Adipocyte (in vitro differentiated cells): ENCODE measurements at regions not wholly inside any gene's neighbourhood (a gene's known extent, or its start where the extent isn't known, plus 50 kb on each side); places are given as distances from the start of the nearest gene placed in this dataset.
A peak's percentile ranks its signal among the peaks of the same experiment; 100 is the strongest.

ENCODE experiments used
- DNase-seq: peaks from one replicate; pipeline ENCODE4 v3.0.0-alpha.2; 2015; ENCODE audit warnings: low read depth
- H3K27me3 ChIP-seq: replicated peaks from 2 replicates; pipeline ENCODE4 v1.7.0; 2013; ENCODE audit warnings: mild to moderate bottlenecking, low read length, moderate library complexity; ENCODE audit not compliant: control insufficient read depth, insufficient read depth
- H3K36me3 ChIP-seq: 2 replicates; pipeline ENCODE4 v1.7.0; 2013; ENCODE audit warnings: low read length, mild to moderate bottlenecking, moderate library complexity; ENCODE audit not compliant: control insufficient read depth, insufficient read depth, severe bottlenecking
- H3K4me1 ChIP-seq: 2 replicates; pipeline ENCODE4 v1.7.0; 2013; ENCODE audit warnings: mild to moderate bottlenecking, low read length, moderate library complexity; ENCODE audit not compliant: control insufficient read depth, insufficient read depth
- H3K4me3 ChIP-seq: 2 replicates; pipeline ENCODE4 v1.7.0; 2013; ENCODE audit warnings: mild to moderate bottlenecking, low read length, moderate library complexity
- H3K9ac ChIP-seq: 2 replicates; pipeline ENCODE4 v1.7.0; 2013; ENCODE audit warnings: mild to moderate bottlenecking, low read length, moderate library complexity
- H3K9me3 ChIP-seq: 2 replicates; pipeline ENCODE4 v1.7.0; 2013; ENCODE audit warnings: mild to moderate bottlenecking, low read length, moderate library complexity; ENCODE audit not compliant: control insufficient read depth

DNA sequence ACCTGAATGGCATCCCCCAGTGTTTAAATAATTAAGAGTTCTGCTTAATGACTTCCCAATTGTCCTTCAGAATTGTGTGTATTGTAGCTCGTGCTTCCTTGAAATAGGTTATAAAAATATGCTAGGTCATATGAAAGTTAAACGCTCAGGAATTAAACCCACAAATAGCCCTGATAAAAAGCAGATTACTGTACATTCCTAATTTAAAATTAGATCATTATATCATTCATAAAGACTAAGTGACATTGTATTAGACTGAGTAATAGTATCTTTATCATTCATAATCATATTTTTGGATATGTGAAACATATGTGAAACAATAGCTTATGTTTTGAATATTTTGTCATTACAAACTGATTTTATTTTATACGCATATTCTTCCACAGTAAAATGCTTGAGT is 1706.7 kb downstream of the HACE1 start:
- DNase-seq, result no peak
- Histone ChIP-seq H3K9me3 (no peaks in the 10 kb centered on the region), H3K4me1 (no peaks in the 10 kb centered on the region)

DNA sequence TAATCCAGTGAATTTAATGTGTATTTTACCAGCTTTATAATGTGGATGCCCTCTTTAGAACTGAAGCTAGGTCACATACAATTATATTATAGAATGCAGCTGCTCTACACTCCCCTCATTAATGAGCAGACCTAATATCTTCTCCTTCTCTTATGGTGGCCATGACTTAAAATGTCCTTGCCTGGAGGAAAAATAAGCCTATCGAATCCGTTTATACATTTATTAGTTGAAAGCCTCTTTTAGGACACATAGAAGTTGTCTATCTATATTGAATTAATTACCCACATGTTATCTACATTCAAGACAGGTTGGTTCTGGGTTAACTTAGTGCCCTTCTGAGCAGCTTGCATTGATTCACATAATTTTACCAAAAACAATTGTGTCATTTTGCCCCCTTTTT is 1716.8 kb downstream of the HACE1 start:
- Histone ChIP-seq H3K4me3 (no peak overlapping the region), H3K9me3 (no peaks in the 10 kb centered on the region), H3K27me3 (no peaks in the 10 kb centered on the region), H3K36me3 (no peaks in the 10 kb centered on the region), H3K4me1 (no peaks in the 10 kb centered on the region), H3K9ac (no peak overlapping the region)
- DNase-seq, result no peak

More for the DNA sequence above, 1706.7 kb downstream of the HACE1 start:
- H3K36me3 ChIP-seq, result no peaks in the 10 kb centered on the region
- no peak overlapping the region for H3K4me3 ChIP-seq
- H3K27me3 ChIP-seq, result no peaks in the 10 kb centered on the region
- no peak overlapping the region for H3K9ac ChIP-seq

DNA sequence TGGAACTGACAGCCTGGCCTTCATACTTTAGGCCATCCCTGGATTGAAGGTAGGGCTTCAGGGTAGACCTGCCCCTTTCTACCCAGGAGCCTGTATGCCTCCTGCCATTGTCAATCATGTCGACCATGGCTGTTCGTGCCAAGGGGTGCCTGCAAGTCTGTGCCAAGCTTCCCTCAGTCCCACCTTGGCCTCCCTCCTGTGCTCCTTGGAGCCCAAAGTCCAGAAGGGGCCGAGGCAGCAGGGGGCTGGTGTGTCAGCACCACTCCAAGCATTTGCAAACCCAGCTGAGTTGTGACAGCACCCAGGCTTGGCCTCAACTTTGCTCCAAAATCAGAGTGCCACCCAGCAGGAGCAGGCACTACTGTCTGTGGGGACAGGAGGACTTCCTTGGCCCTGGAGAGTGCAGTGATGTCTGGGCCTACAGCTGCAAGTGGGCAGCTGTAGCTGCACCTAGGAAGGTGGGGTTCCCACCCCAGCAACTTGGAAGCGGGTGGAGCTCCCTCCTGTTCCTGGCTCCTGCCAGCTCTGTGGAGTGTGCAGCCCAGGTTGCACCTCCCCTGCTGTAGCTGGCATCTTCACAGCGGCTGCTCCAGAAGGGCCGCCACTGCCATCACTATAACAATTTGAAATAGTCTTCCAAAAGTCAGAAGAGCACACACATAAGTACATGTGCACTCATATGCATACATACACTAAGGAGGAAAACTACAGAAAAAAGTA is 1719.3 kb downstream of the HACE1 start:
- no peak for DNase-seq
- Histone ChIP-seq H3K36me3 (no peaks in the 10 kb centered on the region), H3K9ac (no peak overlapping the region), H3K4me3 (no peak overlapping the region), H3K4me1 (no peaks in the 10 kb centered on the region), H3K9me3 (no peaks in the 10 kb centered on the region), H3K27me3 (no peaks in the 10 kb centered on the region)

DNA sequence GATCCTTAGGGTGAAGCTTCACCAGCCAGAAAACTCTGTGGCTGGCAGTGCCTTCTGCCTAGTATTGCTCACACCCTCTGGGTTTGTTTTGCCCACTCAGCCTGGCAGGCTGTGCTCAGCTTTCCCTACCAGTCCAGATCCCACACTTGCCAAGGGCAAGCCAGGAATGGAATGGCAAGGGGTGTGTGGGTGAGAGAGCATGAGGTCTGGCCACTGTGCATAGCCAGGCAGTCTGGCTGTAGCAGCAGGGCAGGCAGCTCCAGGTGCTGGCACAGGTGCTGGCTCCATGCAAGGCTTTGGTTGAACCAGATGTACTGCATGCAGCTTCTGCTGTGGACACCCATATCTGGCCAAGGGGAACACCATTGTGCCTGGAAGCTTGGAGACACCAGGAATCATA is 1720.3 kb downstream of the HACE1 start:
- Histone ChIP-seq H3K4me1 (no peaks in the 10 kb centered on the region), H3K36me3 (no peaks in the 10 kb centered on the region), H3K4me3 (no peak overlapping the region), H3K9me3 (no peaks in the 10 kb centered on the region), H3K9ac (no peak overlapping the region), H3K27me3 (no peaks in the 10 kb centered on the region)
- DNase-seq, result no peak

DNA sequence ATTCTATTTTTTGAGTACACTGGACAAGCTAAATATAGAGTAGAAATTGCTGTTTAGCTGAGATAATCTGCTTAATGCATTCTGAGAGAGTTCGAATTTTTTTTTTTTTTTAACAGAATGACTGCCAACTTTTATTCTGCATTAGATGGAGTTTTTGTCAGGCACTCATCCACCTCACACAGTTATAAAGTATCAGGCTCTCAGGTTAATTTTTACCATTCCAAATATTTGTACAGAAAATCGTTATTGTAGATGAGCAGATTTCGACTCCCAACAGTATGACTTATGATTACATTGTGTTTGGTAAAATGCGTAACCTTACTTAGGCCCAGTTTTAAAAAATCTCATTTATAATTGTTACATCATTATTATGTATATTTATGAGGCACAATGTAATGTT is 1731.0 kb downstream of the GRIK2 start:
- Histone ChIP-seq H3K27me3 (no peaks in the 10 kb centered on the region), H3K4me3 (no peak overlapping the region), H3K9ac (no peak overlapping the region), H3K4me1 (no peaks in the 10 kb centered on the region), H3K36me3 (no peaks in the 10 kb centered on the region), H3K9me3 (no peaks in the 10 kb centered on the region)
- no peak for DNase-seq

DNA sequence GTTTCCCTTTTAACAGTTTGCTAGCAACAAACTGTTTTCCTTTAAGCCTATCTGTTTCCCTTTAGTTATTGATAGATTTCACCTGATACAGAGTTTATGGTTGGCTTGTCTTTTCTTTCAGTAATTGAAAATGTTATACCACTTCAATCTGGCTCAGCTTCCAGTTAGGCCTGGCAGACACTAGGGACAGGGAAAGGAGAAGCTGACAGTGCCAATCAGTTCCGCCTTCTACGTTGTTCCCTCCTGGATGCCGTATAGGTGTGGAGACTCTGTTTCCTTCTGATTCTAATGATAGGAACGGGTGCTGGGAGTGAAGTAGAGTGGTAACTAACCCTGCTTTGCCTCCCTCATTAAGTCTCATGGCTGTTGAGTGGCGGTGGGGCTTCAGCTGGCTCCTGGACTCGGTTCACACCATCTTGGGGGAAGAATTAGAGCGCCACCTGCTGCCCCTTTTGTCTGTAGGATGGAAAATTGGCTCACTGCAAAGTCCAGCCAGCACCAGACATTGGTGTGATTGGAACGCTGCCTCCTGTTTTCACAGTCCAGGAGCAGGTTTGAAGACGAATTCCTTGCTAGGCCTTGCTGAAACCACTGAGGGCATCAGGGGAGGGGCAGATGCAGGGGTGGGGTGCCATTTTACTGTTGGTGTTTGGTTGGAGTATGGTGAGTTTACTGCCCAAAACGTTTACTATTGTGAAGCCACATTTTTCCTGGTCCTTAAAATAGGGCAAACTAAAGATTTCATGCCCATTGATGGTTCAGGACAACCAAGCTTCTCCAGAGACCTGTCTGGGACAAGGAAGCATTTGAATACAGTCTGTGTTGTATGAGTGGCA is 1729.5 kb downstream of the GRIK2 start:
- Histone ChIP-seq H3K4me3 (no peak overlapping the region), H3K4me1 (no peaks in the 10 kb centered on the region), H3K27me3 (no peaks in the 10 kb centered on the region), H3K9me3 (no peaks in the 10 kb centered on the region), H3K36me3 (no peaks in the 10 kb centered on the region), H3K9ac (no peak overlapping the region)
- peak; percentile 25 for DNase-seq

DNA sequence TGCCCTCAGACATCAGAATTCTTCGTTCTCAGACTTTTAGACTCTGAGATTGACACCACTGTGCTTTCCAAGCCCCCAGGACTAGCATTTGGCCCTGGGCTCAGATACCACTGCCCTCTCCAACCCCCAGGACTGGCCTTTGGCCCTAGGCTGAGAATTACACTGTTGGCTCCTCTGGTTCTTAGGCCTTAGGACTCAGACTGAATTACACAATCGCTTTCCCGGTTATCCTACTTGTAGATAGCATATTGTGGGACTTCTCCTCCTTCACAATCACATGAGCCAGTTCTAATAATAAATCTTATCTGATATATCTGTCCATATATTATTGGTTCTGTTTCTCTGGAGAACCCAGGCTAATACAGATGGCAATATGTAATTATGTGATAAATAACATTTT is 1725.5 kb downstream of the GRIK2 start:
- Histone ChIP-seq H3K27me3 (no peaks in the 10 kb centered on the region), H3K36me3 (no peaks in the 10 kb centered on the region), H3K4me1 (no peaks in the 10 kb centered on the region), H3K9me3 (no peaks in the 10 kb centered on the region), H3K9ac (no peak overlapping the region), H3K4me3 (no peak overlapping the region)
- no peak for DNase-seq

DNA sequence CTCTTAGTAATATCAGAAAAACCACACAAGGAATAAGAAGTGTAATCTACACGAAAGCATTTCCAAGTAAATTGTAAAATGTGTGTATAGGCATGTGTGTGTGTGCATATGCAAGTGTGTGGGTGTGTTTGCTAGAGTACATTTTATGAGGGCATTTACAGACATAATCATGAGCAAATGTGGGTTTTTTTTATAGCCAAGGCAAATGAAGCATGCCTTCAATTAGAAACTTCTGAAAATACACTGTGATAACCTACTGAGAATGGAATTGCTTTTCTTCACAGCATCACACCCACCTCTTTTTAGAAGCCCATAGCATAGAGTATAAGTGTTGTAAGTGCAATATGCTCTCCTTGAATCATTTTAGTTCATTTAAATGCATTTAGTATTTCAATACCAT is 1721.1 kb downstream of the GRIK2 start:
- peaks cover 3% of the 10 kb centered on the region for H3K9me3 ChIP-seq
- no peak overlapping the region for H3K9ac ChIP-seq
- H3K4me1 ChIP-seq, result no peaks in the 10 kb centered on the region
- DNase-seq, result no peak
- no peaks in the 10 kb centered on the region for H3K27me3 ChIP-seq
- H3K4me3 ChIP-seq, result no peak overlapping the region
- no peaks in the 10 kb centered on the region for H3K36me3 ChIP-seq

DNA sequence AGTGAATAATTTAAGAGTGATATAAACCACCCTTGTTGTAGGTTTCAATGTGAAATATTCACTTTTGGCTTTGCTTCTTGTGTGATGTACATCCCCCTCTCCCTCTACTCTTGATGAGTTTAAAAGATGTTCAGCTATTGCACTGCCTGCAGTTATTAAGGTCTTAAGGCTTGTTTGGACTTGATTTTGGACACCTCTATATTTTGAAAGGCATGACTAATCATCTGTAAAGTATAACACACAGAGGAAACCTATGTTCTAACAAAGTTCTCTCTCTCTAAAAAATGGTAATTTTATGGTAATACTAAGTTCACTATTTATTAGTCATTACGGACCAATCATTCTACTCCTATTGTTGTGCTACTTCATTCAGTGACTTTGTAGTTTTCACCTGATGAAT is 1719.9 kb downstream of the GRIK2 start:
- DNase-seq, result no peak
- H3K4me3 ChIP-seq, result no peak overlapping the region
- H3K9ac ChIP-seq, result no peak overlapping the region
- no peaks in the 10 kb centered on the region for H3K27me3 ChIP-seq
- H3K36me3 ChIP-seq, result no peaks in the 10 kb centered on the region
- peaks cover 3% of the 10 kb centered on the region for H3K9me3 ChIP-seq
- no peaks in the 10 kb centered on the region for H3K4me1 ChIP-seq

DNA sequence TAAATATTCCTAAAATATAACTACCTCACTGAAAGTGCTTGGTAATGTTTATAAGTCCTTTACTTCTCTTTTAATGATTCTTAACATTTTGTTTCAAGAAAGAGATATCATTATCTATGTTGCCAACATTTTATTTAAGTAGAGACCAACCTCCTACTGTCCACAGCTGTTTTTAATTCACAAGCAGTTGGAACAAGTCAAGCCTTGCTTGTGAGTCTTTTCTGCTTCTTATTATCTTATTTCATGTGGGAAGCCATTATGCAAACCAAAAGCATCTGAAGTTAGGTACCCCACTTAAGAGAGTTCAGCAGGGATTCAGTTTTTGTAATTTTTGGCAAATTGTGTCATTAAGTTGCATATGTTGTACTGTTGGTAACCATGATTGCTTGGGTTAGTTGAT is 1714.5 kb downstream of the GRIK2 start:
- no peak for DNase-seq
- Histone ChIP-seq H3K9ac (no peak overlapping the region), H3K9me3 (peaks cover 3% of the 10 kb centered on the region), H3K27me3 (no peaks in the 10 kb centered on the region), H3K4me3 (no peak overlapping the region), H3K4me1 (no peaks in the 10 kb centered on the region), H3K36me3 (no peaks in the 10 kb centered on the region)

DNA sequence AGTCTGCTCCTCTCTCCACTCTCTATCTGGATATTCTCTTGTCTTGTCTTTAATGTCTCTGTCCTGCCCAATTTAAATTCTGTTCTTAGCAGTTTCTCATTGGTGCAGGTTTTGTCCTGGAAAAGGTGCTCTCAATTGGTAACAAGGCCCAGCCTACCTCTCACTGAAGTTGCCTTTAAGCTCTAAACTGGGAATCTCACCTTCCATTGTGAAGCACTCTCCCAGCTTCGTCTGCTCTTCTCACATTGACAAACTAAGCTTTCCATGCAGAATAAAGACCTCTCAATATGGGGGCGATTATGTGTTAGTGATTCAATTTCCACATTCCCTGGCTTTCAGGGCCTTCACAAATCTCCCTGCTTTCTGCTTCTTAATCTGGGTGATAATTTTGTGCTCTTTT is 1712.2 kb downstream of the GRIK2 start:
- H3K9ac ChIP-seq, result no peak overlapping the region
- no peaks in the 10 kb centered on the region for H3K4me1 ChIP-seq
- peaks cover 3% of the 10 kb centered on the region for H3K9me3 ChIP-seq
- H3K4me3 ChIP-seq, result no peak overlapping the region
- no peak for DNase-seq
- H3K27me3 ChIP-seq, result no peaks in the 10 kb centered on the region
- no peaks in the 10 kb centered on the region for H3K36me3 ChIP-seq
